Epithelial cell of proximal tubule (primary cell): ENCODE measurements at regions not wholly inside any gene's neighbourhood (a gene's known extent, or its start where the extent isn't known, plus 50 kb on each side); places are given as distances from the start of the nearest gene placed in this dataset.

ENCODE experiments used
- DNase-seq: peaks from one replicate; pipeline ENCODE4 v3.0.0-alpha.2; 2011; ENCODE audit warnings: low read depth
- H3K4me3 ChIP-seq: 2 replicates; pipeline ENCODE4 v1.5.1; 2011; ENCODE audit warnings: low read depth, mild to moderate bottlenecking, low read length
- TF ChIP-seq, protein P1 (sequence below): conservative IDR thresholded peaks from 2 replicates; pipeline ENCODE4 v1.5.1; 2012; ENCODE audit warnings: low read depth, mild to moderate bottlenecking, low read length

DNA sequence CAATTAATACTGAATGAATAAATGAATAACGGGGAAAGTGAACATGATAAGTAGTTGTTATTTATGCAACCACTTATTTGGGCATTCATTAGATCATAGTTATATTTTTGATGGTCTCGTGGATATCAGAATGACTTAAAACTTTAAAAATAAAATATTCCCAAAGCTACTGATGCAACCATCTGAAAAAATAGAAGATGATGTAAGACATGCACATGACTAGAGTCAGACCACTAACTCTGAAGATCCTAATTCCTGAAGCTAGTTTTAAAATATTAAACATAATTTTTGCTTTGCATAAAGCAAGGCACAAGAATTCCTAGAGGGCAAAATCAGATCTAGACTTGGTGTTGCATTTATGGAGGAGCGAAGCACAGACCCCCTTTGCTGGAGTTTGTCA lies 616.1 kb downstream of the IRS1 start:
- H3K4me3 ChIP-seq, result no peak overlapping the region
- no peak for DNase-seq
- TF ChIP-seq, protein P1, sequence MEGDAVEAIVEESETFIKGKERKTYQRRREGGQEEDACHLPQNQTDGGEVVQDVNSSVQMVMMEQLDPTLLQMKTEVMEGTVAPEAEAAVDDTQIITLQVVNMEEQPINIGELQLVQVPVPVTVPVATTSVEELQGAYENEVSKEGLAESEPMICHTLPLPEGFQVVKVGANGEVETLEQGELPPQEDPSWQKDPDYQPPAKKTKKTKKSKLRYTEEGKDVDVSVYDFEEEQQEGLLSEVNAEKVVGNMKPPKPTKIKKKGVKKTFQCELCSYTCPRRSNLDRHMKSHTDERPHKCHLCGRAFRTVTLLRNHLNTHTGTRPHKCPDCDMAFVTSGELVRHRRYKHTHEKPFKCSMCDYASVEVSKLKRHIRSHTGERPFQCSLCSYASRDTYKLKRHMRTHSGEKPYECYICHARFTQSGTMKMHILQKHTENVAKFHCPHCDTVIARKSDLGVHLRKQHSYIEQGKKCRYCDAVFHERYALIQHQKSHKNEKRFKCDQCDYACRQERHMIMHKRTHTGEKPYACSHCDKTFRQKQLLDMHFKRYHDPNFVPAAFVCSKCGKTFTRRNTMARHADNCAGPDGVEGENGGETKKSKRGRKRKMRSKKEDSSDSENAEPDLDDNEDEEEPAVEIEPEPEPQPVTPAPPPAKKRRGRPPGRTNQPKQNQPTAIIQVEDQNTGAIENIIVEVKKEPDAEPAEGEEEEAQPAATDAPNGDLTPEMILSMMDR, result no peak

DNA sequence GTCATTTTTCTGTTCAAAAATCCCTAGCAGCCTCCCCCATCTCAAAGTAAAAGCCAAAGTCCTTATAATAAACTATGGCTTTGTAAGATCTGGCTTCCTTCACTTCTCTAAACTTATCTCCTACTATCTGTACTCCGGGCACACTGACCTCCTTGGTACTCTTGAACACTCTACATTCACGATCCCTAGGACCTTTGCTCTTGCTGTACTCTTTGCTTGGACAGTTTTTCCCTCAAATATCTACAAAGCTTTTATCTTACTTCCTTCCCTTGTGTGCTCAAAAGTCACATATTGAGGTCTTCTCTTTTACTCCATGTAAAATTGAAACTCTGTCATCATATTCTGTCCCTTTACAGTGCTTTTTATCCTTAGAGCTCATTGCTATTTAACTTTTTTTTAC lies 616.6 kb downstream of the IRS1 start:
- TF ChIP-seq, protein P1, result no peak
- H3K4me3 ChIP-seq, result no peak overlapping the region
- DNase-seq, result no peak

DNA sequence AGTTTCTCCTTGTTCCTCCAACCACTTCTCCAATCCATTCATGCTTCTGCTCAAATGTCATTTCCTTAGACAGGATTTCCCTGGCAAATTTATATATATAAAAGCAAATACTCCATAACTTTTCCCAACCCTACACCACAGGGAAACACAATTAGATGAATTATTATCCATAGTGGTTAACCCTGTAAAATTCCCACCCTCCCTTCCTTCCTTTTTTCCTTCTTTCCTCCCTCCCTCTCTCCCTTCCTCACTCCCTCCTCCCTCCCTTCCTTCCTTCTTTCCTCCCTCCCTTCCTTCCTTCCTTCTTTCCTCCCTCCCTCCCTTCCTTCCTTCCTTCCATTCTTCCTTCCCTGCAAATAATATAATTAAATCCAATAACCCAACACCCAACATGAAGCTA lies 617.7 kb downstream of the IRS1 start:
- no peak for DNase-seq
- H3K4me3 ChIP-seq, result no peak overlapping the region
- TF ChIP-seq, protein P1, result no peak

DNA sequence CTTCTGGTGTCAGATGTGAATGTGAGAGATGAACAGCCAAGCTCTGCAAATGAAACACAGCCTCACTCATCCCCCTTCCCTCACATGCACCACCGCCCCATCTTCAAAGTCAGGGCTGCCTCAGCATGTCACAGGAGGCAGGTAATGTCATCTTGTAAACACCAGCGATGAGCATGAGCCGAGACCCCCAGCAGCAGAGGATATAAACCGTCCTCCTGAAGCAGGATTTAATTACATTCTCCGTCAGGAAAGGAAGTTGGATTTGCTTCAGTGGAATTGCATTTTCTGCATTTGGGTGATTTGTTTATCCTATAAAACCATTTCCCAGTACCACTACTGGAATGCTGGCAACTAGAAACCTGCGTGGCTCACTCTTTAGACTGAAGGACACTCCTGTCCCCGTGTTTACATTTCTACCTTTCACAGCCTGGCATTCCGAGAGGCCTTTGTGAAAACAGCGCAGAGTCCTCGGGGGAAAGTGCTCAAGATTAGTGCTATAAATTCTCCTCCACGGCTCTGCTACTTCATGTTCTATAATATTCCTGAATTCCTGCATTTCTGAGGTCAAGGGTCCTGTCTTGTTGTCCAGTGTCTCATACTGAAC lies 619.2 kb downstream of the IRS1 start:
- no peak for DNase-seq
- TF ChIP-seq, protein P1, result no peak
- H3K4me3 ChIP-seq, result no peak overlapping the region

DNA sequence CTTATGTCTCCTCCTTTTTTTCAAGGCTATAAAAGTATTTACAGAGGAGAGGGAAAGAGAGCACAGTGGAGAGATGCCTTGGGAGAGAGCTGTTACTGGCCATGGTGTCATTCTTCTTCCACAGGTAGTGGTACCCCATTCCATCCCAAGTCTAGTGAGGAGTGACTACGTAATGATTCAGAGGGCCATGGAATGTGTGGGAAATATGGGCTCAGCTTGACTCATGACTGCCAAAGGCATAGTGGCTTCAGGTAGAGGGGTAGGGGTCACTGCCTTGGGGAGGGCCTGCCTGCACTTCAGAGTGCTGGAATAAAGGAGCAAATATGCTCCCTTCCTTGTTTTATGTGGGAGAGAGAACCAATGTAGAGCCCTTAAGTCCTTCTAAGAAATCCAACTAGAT lies 620.6 kb downstream of the IRS1 start:
- H3K4me3 ChIP-seq, result no peak overlapping the region
- DNase-seq, result no peak
- TF ChIP-seq, protein P1, result no peak

DNA sequence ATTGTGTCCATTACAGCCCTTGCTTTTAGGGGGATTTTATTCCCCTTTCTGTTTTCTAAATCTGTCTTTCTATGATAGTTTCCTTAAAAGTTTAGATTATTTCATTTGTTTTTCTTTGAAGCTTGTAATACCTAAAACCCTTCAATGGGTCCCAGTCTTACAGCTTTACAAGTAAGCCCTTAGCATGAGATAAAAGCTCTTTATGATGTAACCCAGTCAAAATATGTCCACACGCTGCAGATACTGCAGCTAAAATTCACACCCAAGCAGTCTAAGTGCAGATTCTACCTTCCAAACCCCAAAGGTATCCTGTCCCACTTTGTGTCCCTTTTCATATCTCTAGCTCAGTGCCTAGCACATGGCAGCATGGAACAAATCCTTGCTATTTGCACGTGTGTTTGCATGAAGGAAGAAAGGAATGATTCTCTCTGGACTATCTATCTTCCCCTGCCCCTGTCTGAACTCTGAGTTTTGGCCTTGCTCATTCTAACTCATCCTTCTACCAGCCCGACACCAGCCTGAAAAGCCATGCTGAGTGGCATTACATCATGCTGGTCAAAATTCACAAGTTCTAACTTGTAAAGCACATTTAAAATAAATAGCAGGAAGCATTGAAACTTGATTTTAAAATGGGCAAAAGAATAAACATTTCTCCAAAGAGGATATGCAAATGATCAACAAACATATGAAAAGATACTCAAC lies 623.2 kb downstream of the IRS1 start:
- TF ChIP-seq, protein P1, result no peak
- no peak for DNase-seq
- H3K4me3 ChIP-seq, result no peak overlapping the region

DNA sequence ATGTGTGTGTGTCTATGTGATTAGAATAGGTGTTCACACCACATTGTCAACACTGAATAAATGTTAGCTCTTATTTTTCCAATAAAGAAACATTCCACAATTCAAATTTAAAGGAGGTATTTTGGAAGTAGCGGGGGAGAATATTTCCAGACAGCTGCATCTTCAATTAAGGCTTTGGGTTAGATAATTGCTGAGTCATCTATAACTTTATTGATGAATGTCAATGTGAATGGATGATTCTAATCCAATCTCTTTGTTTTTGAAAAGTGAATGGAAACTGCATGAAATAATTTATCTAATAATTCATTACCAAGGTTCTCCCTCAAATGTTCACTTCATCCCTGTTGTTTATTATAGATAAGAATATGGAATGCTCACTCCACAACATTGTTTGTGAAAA lies 625.2 kb downstream of the IRS1 start:
- DNase-seq, result no peak
- TF ChIP-seq, protein P1, result no peak
- no peak overlapping the region for H3K4me3 ChIP-seq
